ENCODE measurements at regions not wholly inside any gene's neighbourhood (a gene's known extent, or its start where the extent isn't known, plus 50 kb on each side); places are given as distances from the start of the nearest gene placed in this dataset.

- no peak overlapping the region for H3K4me3 ChIP-seq (ENCODE audit: low read depth, low read length)
- in situ Hi-C loops (cut with HindIII; ENCODE audit: low sequenced_read_pairs) = no loop called here
- no peak for DNase-seq (ENCODE audit: low read depth, low spot score)
- no peak for TF ChIP-seq CTCF (IDR thresholded peaks at IDR 0.05; ENCODE audit: low read depth, low read length)
Observed at GRCh38 chr20:12306107-12306506, 388.4 kb downstream of the BTBD3 start.

GRCh38 chr20:12311094-12311865 is 393.6 kb downstream of the BTBD3 start:
- in situ Hi-C loops (cut with HindIII; ENCODE audit: low sequenced_read_pairs) = no loop called here
- H3K4me3 ChIP-seq (ENCODE audit: low read depth, low read length) = no peak overlapping the region
- DNase-seq (ENCODE audit: low read depth, low spot score) = no peak
- TF ChIP-seq CTCF (IDR thresholded peaks at IDR 0.05; ENCODE audit: low read depth, low read length) = no peak

GRCh38 chr20:12315652-12316051 is 398.0 kb downstream of the BTBD3 start:
- H3K4me3 ChIP-seq (ENCODE audit: low read depth, low read length) = no peak overlapping the region
- no peak for DNase-seq (ENCODE audit: low read depth, low spot score)
- in situ Hi-C loops (cut with HindIII; ENCODE audit: low sequenced_read_pairs) = no loop called here
- TF ChIP-seq CTCF (IDR thresholded peaks at IDR 0.05; ENCODE audit: low read depth, low read length) = no peak

GRCh38 chr20:12316794-12317193 is 399.1 kb downstream of the BTBD3 start:
- no peak for DNase-seq (ENCODE audit: low read depth, low spot score)
- no peak for TF ChIP-seq CTCF (IDR thresholded peaks at IDR 0.05; ENCODE audit: low read depth, low read length)
- in situ Hi-C loops (cut with HindIII; ENCODE audit: low sequenced_read_pairs) = no loop called here
- H3K4me3 ChIP-seq (ENCODE audit: low read depth, low read length) = no peak overlapping the region

GRCh38 chr20:12317433-12317832 is 399.7 kb downstream of the BTBD3 start:
- no peak overlapping the region for H3K4me3 ChIP-seq (ENCODE audit: low read depth, low read length)
- TF ChIP-seq CTCF (IDR thresholded peaks at IDR 0.05; ENCODE audit: low read depth, low read length) = no peak
- no peak for DNase-seq (ENCODE audit: low read depth, low spot score)
- in situ Hi-C loops (cut with HindIII; ENCODE audit: low sequenced_read_pairs) = no loop called here

- no peak for TF ChIP-seq CTCF (IDR thresholded peaks at IDR 0.05; ENCODE audit: low read depth, low read length)
- in situ Hi-C loops (cut with HindIII; ENCODE audit: low sequenced_read_pairs) = no loop called here
- no peak for DNase-seq (ENCODE audit: low read depth, low spot score)
- no peak overlapping the region for H3K4me3 ChIP-seq (ENCODE audit: low read depth, low read length)
Observed at GRCh38 chr20:12318043-12318442, 400.4 kb downstream of the BTBD3 start.
